Uterus (tissue), 2 donors: ENCODE measurements at regions not wholly inside any gene's neighbourhood (a gene's known extent, or its start where the extent isn't known, plus 50 kb on each side); places are given as distances from the start of the nearest gene placed in this dataset.

Experiments used
- POLR2A ChIP-seq, 2 donors: fragments of 450-650 bp; IDR thresholded peaks; one replicate each; pipeline ENCODE4 v1.6.1; 2016; ENCODE audit warnings: antibody characterized with exemption in 2 of 2, mild to moderate bottlenecking in 1 of 2, moderate library complexity in 1 of 2
- TF ChIP-seq, protein P1 (sequence below), 4 experiments: fragments of 200-600 bp in 2 of 4; fragments of 450-650 bp in 2 of 4; sonication (generic) in 2 of 4; IDR thresholded peaks; one replicate each; pipeline ENCODE4 v1.5.1; 2016 to 2019; ENCODE audit warnings: antibody characterized with exemption in 4 of 4, mild to moderate bottlenecking in 2 of 4, moderate library complexity in 1 of 4

DNA sequence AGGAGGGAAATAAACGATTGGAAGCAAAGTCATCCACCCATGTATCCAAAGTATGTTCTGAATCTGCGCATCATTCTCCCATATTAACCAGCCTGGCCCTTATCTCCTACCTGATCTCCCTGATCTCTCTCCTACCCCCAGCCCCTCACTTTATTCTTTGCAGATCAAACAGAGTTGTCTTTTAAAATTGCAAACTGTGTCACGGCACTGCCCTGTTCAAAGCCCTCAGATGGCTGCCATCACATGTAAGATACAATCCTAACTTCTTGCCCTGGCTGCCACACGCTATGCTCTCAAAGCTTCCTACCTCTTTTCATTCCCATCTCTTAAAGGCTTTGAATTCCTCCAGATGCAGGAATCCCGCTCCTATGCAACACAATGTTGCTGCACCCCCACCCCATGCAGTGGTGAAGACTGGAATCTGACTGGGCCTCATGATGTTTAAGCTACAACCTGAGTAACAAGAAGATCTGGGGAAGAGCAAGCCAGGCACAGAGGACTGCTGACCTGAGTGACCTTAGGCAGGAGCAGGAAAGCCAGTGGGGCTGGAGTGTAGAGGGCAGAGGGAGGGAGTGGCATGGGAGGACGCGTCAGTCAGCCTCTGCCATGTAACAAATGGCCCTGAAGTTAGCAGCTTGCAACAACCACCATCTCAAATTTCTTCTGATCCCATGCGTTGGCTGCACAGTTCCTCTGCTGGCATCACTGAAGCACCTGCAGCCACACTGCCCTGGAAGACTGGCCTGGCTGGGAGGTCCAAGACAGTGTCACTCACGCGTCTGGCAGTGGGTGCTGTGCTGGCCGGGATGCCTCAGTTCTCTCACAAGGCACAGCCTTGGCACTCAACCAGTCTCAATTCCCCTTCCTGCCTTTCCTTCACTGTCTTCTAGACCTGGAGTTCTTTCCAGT is 382.8 kb downstream of the BCL11B start:
- TF ChIP-seq, protein P1, sequence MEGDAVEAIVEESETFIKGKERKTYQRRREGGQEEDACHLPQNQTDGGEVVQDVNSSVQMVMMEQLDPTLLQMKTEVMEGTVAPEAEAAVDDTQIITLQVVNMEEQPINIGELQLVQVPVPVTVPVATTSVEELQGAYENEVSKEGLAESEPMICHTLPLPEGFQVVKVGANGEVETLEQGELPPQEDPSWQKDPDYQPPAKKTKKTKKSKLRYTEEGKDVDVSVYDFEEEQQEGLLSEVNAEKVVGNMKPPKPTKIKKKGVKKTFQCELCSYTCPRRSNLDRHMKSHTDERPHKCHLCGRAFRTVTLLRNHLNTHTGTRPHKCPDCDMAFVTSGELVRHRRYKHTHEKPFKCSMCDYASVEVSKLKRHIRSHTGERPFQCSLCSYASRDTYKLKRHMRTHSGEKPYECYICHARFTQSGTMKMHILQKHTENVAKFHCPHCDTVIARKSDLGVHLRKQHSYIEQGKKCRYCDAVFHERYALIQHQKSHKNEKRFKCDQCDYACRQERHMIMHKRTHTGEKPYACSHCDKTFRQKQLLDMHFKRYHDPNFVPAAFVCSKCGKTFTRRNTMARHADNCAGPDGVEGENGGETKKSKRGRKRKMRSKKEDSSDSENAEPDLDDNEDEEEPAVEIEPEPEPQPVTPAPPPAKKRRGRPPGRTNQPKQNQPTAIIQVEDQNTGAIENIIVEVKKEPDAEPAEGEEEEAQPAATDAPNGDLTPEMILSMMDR (IDR thresholded peaks at IDR 0.05), result no peak
- no peak for TF ChIP-seq POLR2A (IDR thresholded peaks at IDR 0.05)
